SHP77 treated with DMSO at 0.1 percent for 48 hours (cell line): ENCODE measurements at regions not wholly inside any gene's neighbourhood (a gene's known extent, or its start where the extent isn't known, plus 50 kb on each side); places are given as distances from the start of the nearest gene placed in this dataset.
"Not testable (repeated sequence)": the region's sequence is repeated elsewhere in the genome, so short reads cannot be mapped to it uniquely, and the experiment has no call there.

Experiments used
- DNase-seq: peaks from one replicate; lab custom pipeline; 2025; lab: John Stamatoyannopoulos, UW

GRCh38 chr9:81430727-81431126, 258.6 kb downstream of the TLE1 start:
- DNase-seq, result no peak

GRCh38 chr9:81427870-81428269, 261.5 kb downstream of the TLE1 start:
- no peak for DNase-seq

GRCh38 chr9:81424431-81424830, 264.9 kb downstream of the TLE1 start:
- no peak for DNase-seq

- no peak for DNase-seq
Measured at GRCh38 chr9:81423589-81424326, 265.6 kb downstream of the TLE1 start.

GRCh38 chr9:81421090-81421489, 268.3 kb downstream of the TLE1 start:
- DNase-seq, result not testable (repeated sequence)

GRCh38 chr9:81420024-81420423, 269.3 kb downstream of the TLE1 start:
- DNase-seq, result no peak

- no peak for DNase-seq
Measured at GRCh38 chr9:81417941-81418340, 271.4 kb downstream of the TLE1 start.

GRCh38 chr9:81417299-81417675, 272.1 kb downstream of the TLE1 start:
- no peak for DNase-seq

GRCh38 chr9:81416476-81417298, 272.7 kb downstream of the TLE1 start:
- DNase-seq, result no peak

- no peak for DNase-seq
Measured at GRCh38 chr9:81414836-81415235, 274.5 kb downstream of the TLE1 start.

GRCh38 chr9:81411961-81412360, 277.4 kb downstream of the TLE1 start:
- DNase-seq, result no peak

GRCh38 chr9:81410201-81410600, 279.1 kb downstream of the TLE1 start:
- DNase-seq, result no peak

- no peak for DNase-seq
Measured at GRCh38 chr9:81408951-81409350, 280.4 kb downstream of the TLE1 start.

- no peak for DNase-seq
Measured at GRCh38 chr9:81404931-81405598, 284.3 kb downstream of the TLE1 start.

GRCh38 chr9:81397481-81398381, 291.6 kb downstream of the TLE1 start:
- DNase-seq, result no peak

GRCh38 chr9:81396528-81396927, 292.8 kb downstream of the TLE1 start:
- DNase-seq, result no peak

GRCh38 chr9:81395676-81396054, 293.7 kb downstream of the TLE1 start:
- DNase-seq, result no peak

GRCh38 chr9:81394881-81395675, 294.3 kb downstream of the TLE1 start:
- no peak for DNase-seq

GRCh38 chr9:81393985-81394811, 295.1 kb downstream of the TLE1 start:
- DNase-seq, result no peak

GRCh38 chr9:81391457-81391825, 297.9 kb downstream of the TLE1 start:
- DNase-seq, result no peak
